NCI-H2107 treated with DMSO at 0.1 percent for 48 hours (cell line): ENCODE measurements at regions not wholly inside any gene's neighbourhood (a gene's known extent, or its start where the extent isn't known, plus 50 kb on each side); places are given as distances from the start of the nearest gene placed in this dataset.
A peak's percentile ranks its signal among the peaks of the same experiment; 100 is the strongest.

Experiments used
- DNase-seq: peaks from one replicate; lab custom pipeline; 2025; ENCODE audit not compliant: unreplicated experiment; lab: John Stamatoyannopoulos, UW

DNA sequence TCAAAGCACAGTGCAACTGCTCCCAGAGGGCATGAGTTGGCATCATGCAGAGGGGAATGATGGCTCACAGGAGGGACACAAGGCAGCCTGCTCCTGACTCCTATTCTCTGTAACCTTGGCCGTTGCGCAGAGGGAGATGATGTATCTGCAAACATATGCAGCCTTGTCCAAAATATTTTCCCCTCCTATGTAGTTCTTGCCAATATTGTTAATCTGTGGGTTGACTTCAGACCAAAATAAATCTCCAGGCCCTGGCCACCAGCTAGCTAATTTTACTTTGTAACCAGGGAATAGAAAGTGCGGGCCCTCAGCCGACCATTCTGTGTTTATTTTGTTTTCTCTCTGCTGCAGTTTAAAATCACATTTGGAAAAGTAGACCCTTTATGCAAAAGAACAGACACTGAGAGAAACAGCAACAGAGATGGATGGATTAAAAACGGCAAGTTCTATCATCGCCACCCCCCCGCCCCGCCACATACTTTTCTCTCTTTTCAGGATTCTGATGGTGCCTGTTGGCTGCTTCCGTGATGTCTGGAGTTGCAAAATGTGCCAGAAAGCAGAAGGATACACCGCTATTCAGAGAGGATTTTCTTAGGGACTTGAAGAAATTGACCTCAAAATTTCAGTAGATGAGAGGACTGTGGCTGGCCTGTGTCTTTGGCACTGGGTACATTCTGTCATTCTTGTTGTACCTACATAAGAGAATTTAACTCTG lies 185.3 kb upstream of the BCOR start:
- no peak for DNase-seq

DNA sequence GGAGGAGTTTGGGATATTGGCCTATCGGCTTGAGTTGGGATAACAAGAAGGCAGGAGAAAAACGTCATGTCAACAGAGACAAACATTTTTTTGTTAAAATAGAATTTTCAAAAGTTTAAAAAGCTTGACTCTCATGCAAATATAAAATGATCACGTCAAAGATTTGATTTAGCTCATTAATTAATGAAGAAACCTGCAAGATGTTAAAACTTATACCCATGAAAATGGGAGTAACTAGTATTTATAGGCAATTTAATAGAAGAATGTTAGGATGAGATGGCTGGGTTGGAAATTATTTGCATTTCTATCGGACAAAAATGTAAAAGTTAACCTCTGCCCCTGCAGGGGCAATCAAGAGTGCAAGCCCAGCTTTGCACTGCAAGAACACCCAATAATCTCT lies 184.6 kb upstream of the BCOR start:
- no peak for DNase-seq

DNA sequence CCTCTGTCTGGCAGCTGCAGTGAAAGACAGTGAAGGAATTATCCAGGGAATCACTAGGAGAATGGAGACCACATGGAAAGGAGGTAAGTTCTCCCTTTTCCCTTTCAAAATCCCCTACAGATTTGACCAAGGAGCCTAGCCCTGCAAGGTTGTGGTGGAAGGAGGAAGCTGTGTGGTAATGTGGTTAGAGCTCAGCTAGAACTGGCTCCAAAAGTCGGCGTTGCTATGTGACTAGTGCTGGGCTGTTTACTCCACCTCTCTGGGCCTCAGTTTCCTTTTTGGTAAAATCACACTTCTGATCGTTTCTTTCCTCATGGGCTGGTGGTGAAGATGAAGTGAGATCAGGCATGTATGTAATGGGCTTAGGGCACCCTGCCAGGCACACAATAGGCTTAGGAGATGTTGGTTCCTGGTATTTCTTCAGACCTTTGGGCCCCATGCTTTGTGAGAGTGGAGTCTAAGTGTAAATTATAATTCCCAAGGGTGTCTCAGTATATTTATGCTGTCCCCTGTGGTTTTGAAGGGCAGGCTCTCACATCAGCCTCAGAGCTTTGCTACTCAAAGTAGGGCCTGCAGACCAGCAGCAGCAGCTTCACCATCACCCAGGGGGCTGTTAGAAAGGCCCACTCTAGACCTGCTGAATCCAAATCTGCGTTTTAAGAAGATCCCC lies 183.7 kb upstream of the BCOR start:
- no peak for DNase-seq

DNA sequence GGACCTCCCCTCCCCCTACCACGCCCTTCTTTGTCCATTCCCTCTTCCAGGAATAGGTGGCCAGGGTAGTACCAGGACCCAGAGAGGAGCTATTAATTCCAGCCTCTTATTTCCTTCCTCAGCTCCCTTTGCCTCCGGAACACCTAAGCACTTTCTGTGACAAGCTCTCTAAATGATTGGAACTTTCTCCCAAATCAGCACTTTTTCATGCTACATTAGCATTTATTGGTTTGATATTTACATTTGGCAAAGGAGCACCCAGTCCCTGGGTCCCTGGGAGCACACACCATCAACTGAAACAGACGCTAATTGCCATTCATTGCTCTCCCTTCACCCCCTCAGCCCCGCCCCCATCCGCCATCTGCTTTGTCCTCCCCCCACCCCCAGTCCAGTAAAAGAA lies 182.0 kb upstream of the BCOR start:
- no peak for DNase-seq

DNA sequence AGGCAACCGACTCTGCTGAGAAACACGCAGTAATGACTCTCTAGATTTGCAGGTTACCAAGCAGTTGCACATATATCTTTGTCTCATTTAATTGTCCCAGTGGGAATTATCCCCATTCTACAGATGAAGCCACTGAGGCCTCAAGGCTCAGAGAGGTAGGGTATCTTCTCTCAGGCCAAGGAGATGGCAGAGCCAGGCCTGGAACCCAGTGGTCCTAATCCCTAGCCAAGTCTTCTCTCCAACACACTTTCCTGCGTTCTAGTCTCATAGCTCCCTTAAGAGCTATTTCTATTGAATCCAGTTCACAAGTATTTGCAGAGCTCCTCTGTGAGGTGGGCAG lies 181.3 kb upstream of the BCOR start:
- no peak for DNase-seq

DNA sequence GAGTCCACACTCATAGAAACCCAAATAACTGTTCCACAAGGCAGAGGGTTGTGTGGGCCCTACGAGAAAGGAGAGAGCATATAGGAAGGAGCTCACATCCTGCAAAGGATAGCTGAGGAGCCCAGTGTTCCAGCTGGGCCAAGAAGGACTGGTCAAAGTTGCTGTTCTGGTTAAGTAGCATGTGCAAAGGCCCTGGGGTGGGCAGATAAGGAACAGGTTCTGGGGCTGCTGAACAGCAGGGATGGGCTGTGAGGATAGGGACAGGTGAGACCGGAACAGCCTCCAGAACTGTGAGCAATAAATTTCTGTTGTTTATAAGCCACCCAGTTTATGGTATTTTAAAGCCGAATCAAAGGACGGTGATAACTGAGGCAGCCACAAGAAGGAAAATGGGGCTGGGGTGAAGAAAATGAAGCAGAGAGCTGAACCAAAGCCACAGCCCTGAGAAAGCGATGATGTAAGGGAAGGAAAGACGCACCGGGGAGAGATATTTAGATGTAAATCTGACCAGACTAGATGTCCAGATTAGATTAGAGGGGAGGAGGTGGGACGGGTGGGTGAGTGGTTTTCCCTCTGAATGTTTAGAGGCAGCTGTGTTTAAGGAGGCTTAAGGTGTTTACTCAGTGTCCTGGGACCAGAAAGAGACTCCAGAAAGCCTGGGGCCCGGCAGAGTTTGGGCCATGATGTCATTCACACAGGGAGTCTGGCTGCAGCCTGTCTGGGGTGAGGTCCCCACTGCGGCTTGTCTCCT lies 180.8 kb upstream of the BCOR start:
- no peak for DNase-seq

DNA sequence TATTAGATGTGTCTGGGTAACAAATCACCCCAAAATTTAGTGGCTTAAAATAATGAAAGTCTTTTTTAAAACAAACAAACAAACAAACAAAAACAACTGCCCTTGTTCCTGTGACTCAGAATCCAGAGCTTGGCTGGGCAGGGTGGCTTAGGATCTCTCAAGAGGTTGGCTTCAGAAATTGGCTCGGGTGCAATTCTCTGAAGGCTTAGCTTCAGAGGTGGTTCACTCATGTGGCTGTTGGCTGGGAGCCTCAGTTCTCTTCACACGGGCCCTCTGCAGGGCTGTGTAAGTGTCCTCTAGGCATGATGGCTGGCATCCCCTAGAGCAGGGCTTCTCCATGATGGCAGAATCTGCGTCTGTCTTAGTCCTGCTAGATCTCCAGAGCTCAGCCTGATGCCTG lies 179.9 kb upstream of the BCOR start:
- no peak for DNase-seq

DNA sequence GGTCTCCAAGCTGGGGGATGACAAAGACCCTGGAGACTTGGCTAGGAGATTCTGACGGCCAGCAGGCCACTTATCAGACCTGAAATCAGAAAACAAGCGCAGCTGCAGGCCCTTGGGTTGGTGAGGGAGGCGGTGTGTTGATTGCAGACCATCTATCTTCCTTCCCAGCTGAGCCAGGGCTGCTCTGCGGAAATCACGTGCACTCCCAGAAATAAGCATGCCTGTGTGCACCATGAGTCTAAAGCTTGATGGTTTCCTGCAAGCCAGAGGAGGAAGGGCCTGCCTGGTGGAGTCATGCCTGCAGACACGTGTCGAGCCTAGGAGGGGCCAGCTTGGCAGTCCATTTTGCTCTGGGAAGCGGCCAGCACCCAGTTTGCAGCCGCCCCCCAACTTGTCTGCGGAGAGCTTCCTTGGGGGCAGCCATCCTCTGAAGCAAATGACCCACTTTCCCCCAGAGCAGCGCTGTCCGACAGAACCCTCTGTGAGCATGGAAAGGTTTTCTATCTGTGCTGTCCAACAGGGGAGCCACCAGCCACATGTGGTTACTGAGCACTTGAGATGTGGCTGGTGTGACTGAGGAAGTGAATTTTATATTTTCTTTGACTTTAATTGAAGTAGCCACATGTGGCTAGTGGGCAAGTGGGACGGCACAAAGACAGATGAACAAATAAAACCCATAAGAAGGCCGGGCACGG lies 175.7 kb upstream of the BCOR start:
- no peak for DNase-seq

DNA sequence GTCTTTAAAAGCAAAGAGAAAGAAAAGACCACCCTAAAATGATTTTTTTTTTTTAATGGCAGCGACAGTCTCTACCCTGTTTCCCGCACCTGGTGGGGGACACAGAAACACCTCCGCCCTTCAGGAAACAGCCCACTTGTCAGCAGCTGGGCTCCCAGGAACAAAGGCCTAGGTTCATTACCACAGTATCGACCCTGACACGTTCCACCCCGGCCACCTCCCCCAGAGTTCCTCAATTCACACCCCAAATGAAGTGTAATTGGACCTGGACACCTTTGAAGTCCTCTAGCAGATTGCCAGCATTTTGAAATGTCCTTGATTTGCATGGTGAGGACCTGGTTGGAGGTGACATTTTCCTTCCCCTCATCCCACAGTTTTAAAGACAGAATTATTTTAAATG lies 175.0 kb upstream of the BCOR start:
- DNase-seq = peak; percentile 78

DNA sequence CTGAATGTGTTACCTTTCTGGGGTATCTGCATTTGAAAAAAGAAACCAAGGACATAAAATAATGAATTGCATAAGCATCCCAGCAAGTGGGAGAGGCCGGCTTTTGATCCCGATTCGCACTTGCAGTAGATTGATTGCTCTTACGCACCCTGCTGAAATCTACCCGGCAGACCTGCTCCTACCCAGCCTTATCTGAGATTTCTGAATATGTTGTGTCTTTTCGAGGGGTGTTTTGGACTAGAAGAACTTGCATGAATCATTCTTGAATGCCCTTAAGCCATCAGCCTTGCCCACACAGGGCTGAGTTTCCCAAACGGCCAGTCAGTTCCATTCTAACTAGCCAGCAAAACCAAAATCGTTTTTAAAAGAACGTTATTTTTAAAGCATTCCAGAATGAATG lies 174.4 kb upstream of the BCOR start:
- no peak for DNase-seq

DNA sequence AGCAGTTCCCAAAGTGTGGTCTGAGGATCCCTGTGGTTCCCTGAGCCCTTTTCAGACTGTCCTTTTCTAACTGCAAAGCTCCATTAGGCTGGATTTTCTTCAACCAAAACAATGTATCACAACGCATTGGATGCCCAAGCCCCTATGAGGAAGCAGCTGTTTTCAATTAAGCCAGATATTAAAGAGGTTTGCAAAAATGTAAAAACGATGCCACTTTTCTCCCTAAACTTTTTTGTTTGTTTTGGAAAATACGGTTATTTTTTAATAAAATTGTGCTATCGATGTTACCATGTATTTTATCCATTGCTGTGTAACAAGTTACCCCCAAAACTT lies 170.4 kb upstream of the BCOR start:
- no peak for DNase-seq

DNA sequence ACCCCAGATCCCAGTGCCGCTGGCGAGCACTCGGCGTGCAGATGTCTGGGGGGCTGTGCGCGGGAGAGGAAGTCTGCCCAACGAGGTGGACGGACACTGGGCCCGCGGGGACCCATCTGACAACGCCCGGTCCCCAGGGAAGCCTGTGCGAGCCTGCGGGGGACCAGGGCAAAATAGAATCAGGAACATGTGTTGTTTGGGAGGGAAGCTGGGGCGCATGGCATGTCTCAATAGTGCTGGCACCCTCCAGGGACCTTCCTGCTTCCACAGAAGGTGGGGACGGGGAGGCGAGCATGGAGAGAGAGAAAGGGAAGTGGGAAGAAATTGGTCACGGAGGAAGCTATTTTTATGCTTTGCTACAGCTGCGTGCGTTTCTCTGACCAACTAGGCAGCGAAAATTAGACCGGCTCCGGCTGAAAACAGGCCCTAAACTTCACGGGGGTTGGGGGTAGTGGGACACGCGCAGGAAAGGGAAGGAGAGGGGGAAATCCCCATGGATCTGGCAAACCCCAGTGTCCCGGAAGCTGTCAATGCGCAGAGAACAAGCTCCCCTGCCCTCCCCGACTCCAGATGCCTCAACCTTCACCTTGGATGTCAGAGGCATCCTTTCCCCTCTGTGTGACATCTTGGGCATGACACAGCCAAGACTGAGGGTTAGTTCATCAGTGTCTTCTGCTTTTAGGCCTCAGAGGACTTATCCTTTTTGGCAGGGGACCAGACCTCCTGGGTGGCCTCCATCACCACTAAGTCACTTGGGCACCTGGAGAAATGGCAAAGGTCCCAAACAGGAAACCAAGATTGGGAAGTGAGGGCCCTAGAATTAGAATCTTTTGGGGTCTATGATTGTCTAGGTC lies 169.8 kb upstream of the BCOR start:
- no peak for DNase-seq

DNA sequence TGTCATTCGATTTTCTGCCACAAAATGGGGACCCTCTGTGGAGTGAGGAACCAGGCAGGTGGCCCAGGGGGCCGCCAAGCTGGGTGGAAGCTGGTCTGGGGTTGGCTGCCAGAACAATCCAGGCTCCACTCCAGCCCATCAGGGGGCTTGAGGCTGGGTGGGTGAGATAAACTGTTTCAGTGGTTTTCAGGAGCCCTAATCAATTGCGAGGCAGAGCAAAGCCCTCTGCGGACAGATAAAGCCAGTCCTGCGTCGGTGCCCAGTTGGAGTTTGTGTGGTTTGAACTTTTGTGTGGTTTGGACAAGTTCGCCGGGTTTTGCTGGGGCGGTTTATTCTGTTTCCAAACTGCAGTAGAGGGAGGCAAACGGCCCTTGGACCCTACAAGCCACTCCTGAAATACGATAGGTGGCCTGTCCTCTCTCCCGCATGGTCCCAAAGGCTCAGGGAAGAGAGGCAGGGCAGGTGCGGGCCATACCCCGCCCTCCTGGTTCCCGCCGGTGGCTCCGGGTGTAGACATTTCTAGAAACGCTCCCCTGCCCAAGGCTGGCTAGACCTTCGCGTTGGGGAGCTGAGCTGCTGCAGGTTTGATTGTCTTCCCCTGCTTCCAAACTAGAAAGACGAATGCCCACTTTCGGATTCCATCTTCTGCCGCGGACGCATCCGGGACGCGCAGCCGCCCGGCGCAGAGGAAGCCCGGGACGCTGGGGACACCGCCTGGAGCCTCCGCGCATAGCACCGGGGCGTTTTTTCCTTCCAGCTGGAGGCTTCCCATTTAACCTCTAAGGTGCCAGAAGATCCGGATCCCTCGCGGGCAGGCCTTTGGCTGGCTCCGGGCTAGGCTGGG lies 169.0 kb upstream of the BCOR start:
- DNase-seq = peak; percentile 25

DNA sequence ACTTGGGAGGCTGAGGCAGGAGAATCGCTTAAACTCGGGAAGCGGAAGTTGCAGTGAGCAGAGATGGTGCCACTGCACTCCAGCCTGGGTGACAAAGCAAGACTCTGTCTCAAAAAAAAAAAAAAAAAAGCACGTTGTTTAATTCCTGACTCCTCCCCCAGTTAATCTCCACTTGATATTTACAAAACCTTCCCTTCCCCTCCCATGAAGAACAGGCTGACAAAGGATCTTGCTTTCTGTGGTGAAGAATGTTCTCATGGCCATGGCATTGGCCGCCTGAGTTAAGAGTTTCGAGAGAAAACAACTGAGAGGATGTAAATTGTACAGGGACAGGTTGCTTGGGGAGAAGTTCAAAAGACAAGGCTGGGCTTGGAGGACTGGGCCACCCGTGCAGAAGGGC lies 168.2 kb upstream of the BCOR start:
- no peak for DNase-seq

DNA sequence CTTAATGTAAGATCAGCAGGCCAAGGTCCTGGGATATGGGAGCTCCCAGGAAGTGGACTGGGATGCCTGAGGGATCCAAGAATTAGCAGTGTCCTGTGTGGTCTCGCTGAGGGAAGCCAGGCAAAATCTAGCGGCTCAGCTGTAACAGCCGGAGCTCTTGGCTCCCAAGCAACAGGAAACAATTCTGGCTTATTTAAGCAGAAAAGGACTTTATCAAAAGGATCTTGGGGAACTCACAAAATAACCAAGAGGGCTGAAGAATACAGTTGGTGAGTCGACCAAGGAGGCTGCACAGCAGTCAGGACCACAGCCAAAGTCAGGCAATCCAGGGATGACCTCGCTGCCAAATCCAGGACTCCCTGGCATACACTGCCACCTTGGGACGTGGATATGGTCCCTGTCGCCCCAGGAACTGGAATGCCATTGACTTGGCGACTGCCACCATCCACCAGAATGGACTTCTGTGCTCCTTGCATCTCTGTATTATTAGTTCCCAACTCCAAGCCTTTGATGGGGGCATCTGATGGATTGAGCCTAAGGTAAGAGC lies 165.3 kb upstream of the BCOR start:
- no peak for DNase-seq

DNA sequence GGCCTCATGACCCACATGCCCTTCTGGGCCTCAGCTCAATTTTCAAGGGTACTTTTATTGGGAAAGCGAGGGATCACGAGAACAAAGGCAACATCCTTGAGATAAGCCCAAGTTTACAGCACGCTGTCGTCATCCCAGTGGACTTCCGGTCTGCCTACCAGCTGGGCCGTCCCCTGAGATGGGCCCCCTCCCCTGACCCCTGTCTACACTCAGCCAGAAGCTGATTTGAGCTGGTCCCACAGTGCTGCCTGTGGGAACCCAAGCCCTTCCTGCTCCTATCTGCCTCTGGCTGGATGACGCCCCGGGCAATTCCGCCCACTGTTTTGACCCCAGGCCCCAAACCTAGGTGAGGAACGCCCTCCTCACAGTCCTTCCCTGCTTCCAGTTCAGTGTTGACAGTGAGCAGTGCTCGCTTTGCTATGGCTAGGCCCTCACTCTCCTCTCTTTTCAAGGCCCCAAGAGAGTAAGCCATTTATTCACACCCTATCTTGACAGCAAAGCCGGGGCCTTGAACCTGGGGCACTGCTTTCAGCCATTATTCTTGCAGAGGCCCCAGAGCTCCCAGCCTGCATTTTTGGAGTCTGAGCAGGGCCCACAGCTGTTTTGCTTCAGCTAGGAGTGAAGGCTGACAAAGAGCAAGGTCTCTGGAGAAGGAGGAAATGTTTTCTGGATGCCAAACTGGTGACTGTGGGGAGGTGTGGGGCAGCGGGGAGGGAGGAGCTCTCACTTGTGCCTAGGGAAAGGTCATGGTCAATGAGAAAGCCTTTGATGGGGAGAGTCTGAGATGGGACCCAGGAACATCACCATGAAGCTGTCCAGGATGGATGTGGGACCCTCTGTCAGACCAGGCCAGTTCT lies 164.6 kb upstream of the BCOR start:
- DNase-seq = no peak

DNA sequence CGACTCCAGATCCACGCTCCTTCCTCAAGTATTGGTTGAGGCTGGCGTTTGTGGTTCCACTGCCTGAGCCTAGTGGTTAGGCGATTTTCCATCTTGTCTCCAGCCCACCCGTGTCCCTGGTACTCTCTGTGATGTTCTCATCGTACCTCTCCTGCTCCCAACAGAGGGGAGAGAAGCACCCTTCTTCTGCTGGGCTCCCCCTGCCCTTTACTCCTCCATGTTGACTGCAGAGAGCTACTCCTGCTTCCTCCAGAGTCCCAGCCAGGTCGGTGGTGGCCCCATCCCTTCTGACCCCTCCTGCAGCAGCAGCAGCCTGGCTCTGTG lies 164.0 kb upstream of the BCOR start:
- DNase-seq = no peak

DNA sequence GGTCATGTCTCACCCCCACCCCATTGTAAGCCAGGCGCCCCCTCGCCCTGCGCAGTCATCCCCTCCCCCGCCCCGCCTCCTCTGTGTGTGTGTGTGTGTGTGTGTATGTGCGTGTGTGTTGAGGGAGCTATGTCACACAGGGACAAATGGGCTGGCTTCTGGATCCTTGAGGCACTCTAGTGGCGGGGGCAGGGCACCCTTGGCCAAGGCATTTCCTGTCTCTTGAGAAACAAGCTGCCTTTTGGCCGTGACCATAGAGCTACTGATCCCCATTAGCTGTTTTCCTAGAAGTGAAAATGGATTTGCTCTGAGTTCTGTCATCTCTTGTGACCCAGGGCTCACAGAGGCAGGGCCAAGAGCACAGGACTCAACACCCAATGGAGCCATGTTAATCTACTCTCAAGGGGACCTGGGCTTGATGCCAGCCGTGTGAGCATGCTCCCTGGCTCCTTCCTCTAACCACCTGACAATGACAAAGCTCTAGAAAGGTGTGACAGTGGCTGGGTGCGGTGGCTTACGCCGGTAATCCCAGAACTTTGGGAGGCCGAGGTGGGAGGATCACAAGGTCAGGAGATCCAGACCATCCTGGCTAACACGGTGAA lies 162.5 kb upstream of the BCOR start:
- DNase-seq = no peak

DNA sequence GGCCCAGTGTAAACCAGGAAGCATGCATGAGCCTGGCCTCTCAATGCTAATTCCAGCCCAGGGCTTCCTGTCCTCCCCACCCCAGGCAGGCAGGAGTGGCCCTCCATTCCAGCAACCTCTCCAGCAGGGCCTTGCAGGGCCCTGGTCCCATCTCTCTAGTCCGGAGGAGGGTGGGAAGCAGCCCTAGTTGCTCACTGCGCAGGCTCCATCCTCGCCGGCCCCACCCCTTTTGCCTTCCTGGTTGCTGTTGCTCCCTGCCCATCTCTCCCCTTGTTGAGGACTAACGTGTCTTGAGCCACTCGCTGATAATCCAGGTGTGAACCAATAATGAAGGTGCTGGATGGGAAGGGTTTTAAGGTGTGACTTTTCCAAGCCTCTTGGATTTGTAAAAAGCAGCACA lies 161.2 kb upstream of the BCOR start:
- DNase-seq = no peak
